ENCODE measurements at regions not wholly inside any gene's neighbourhood (a gene's known extent, or its start where the extent isn't known, plus 50 kb on each side); places are given as distances from the start of the nearest gene placed in this dataset.

DNA sequence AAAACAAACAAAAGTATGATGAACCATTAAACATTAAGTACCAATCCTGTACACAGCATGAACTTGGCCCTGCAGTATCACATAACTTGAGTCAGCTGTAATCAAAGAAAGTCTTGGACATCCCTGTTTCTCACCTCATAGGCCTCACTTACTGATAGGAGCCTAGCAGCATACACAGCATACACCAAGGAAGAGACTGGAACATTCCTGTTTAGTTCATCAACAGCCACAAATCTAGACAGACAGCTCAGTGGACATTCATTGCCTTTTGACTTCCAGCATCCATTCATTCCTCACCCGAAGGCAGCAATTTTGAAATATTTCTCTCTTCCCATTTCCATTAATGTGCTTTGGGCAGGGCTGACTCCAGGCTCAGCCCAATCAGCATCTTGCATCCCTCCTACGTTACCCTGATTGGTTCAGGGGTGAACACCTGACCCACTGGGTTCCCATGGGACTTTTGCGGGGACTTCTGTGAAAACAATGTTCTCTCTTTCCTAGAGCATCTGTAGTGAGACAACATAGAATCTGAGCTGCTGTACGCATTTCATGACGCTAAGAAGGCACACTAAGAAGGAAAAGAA lies 336.7 kb upstream of the ZFHX3 start:
- DNase-seq (ENCODE audit: low read depth, low spot score) = no peak
- TF ChIP-seq, protein P1, sequence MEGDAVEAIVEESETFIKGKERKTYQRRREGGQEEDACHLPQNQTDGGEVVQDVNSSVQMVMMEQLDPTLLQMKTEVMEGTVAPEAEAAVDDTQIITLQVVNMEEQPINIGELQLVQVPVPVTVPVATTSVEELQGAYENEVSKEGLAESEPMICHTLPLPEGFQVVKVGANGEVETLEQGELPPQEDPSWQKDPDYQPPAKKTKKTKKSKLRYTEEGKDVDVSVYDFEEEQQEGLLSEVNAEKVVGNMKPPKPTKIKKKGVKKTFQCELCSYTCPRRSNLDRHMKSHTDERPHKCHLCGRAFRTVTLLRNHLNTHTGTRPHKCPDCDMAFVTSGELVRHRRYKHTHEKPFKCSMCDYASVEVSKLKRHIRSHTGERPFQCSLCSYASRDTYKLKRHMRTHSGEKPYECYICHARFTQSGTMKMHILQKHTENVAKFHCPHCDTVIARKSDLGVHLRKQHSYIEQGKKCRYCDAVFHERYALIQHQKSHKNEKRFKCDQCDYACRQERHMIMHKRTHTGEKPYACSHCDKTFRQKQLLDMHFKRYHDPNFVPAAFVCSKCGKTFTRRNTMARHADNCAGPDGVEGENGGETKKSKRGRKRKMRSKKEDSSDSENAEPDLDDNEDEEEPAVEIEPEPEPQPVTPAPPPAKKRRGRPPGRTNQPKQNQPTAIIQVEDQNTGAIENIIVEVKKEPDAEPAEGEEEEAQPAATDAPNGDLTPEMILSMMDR (IDR thresholded peaks at IDR 0.05; ENCODE audit: insufficient read depth, low read length, missing control alignments) = no peak
- ChIA-PET POLR2A (no interaction called here), CTCF (no interaction called here)
- H3K4me3 ChIP-seq (ENCODE audit: low read depth, low read length) = no peak overlapping the region

DNA sequence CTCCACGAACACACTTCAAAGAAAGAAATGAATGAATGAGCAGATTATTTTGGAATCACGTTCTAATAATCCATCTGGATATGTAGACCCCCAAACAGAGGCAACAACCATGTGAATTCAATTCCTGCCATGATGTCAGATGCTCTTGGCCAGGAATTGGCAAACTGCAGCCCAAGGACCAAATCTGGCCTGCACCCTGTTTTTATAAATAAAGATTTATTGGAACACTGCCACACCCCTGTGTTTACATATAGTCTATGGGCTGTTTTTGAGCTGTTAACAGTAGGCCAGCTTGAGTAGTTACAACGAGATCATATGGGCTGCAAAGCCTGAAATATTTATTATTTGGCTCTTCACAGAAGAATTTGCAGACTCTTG lies 336.0 kb upstream of the ZFHX3 start:
- DNase-seq (ENCODE audit: low read depth, low spot score) = no peak
- ChIA-PET CTCF (no interaction called here), POLR2A (no interaction called here)
- TF ChIP-seq, protein P1 (IDR thresholded peaks at IDR 0.05; ENCODE audit: insufficient read depth, low read length, missing control alignments) = no peak
- no peak overlapping the region for H3K4me3 ChIP-seq (ENCODE audit: low read depth, low read length)

DNA sequence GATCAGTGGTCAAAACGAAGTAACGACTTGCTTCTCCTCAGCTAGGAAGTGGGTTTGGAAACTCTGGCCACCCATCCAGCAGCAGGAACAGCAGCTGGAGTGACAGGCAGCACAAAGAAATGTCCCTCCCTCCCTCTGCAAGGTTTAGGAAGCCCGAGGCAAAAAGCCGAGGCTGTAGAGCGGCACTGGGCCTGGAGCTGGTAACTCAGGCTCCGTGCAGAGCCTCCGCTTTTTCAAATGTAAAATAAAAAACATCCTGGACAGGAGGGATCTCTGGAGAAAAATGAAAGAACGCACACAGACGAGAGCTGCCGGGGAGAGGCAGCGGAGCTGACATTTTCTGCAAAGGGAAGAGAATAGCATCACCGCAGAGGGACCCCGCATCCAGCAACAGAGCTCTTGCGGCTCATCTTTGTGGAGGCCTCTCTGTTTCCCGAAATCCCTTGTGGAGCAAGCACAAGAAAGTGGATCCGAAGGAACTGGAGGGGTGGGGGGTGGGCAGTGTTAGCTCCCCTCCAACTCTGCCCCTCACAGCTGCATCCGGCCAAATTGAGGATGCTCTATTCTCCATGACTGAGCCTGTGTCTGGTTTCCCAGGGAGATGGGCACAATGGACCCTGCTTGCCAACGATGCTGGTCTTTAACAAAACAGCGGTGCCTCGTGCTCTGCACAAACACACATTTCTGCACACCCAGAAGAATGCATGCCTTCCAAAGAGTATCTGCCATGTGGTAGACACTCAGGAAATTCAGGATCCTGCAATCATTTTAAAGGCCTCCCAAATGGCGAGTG lies 335.5 kb upstream of the ZFHX3 start:
- ChIA-PET CTCF (no interaction called here), POLR2A (no interaction called here)
- TF ChIP-seq, protein P1 (IDR thresholded peaks at IDR 0.05; ENCODE audit: insufficient read depth, low read length, missing control alignments) = no peak
- H3K4me3 ChIP-seq (ENCODE audit: low read depth, low read length) = no peak overlapping the region
- DNase-seq (ENCODE audit: low read depth, low spot score) = no peak

DNA sequence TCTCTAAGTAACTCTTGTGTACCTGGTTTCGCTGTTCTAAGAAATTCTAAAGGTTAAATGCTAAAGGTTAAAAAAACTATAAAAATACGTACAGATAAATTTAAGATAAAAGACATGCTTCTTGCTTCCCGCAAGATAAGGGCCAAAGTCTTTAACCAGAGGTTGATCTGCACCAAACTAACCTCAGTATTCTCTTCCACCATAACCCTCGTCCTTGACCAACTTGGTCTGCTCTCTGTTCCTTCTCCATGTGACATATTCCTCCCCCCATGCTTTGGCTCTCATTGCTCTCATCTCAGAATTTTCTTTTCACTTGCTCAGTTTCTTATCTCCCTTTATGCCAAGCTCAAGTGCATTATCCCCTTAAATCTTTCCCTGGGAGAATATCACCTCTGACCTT lies 330.5 kb upstream of the ZFHX3 start:
- POLR2A ChIA-PET = no interaction called here
- TF ChIP-seq, protein P1 (IDR thresholded peaks at IDR 0.05; ENCODE audit: insufficient read depth, low read length, missing control alignments) = no peak
- no peak for DNase-seq (ENCODE audit: low read depth, low spot score)
- H3K4me3 ChIP-seq (ENCODE audit: low read depth, low read length) = no peak overlapping the region
- CTCF ChIA-PET = no interaction called here

DNA sequence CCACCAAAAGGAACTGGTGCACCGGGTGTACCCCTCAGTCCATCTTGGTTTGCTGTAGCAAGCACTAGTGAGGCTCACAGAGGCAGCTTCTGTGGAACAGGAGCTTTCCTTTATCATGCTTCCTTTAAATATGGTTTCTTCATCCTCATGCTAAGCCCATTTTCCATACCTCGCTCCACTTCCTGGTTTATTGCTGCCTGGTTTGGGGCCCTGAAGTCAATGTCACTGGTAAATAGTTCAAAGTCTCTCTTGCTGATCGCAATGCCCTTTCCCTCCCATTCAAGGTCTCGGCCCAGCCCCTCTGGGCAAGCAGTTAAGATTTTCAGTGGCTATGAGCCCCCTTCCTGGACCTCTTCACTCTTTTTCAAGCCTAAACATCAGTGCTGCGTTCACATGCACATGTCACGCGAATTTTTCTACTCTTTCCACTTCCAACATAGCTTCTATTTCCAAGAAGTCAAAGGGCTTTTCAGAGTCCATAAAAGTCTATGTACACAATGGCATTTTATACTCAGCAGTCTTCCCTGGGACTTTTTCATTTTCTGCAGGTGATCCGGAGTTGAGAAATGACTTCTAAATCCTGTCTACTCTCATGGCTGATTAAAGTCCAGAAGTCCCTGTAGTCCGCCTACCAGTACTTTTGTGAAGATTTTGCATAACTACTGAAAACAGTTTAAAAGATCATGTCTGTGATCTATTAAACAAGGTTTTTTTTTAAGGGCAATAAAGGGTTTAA lies 323.8 kb upstream of the ZFHX3 start:
- DNase-seq (ENCODE audit: low read depth, low spot score) = no peak
- H3K4me3 ChIP-seq (ENCODE audit: low read depth, low read length) = no peak overlapping the region
- TF ChIP-seq, protein P1 (IDR thresholded peaks at IDR 0.05; ENCODE audit: insufficient read depth, low read length, missing control alignments) = no peak
- POLR2A ChIA-PET = no interaction called here
- CTCF ChIA-PET = no interaction called here

DNA sequence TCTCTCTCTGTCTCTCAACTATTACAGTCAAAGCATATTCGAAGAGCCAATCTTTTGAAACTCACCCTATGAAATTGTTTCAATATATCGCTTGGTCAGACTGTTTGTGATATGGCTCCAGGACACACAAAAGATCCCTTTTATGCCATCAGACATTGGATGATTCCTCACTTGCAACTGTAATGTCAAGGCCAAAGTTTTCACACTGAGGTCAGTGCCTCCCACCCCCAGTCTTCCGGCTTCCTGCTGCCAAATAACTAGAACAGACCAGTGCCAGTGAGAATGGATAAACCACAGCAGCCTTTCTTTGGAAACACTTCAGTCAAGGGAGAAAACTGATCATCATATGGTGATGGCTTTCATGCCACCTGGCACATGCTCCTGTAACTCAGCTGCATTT lies 321.9 kb upstream of the ZFHX3 start:
- TF ChIP-seq, protein P1 (IDR thresholded peaks at IDR 0.05; ENCODE audit: insufficient read depth, low read length, missing control alignments) = no peak
- CTCF ChIA-PET = no interaction called here
- no peak overlapping the region for H3K4me3 ChIP-seq (ENCODE audit: low read depth, low read length)
- POLR2A ChIA-PET = no interaction called here
- no peak for DNase-seq (ENCODE audit: low read depth, low spot score)

Data from AG04449 (cell line).